Astrocyte (in vitro differentiated cells and primary cell): ENCODE measurements at regions not wholly inside any gene's neighbourhood (a gene's known extent, or its start where the extent isn't known, plus 50 kb on each side); places are given as distances from the start of the nearest gene placed in this dataset.

ENCODE experiments used
- DNase-seq: peaks from one replicate; pipeline ENCODE4 v3.0.0-alpha.2; 2010; ENCODE audit warnings: low read depth
- FAIRE-seq: peaks from 2 replicates; lab custom pipeline; 2011; peaks lifted over from hg19 to GRCh38; lab: Jason Lieb, UNC
- H2AFZ ChIP-seq: 2 replicates; pipeline ENCODE4 v1.6.0; 2012; ENCODE audit warnings: low read depth, low read length, inconsistent platforms
- H3K27ac ChIP-seq: 2 replicates; pipeline ENCODE4 v1.5.1; 2011; ENCODE audit warnings: low read depth, low read length, inconsistent platforms
- H3K27me3 ChIP-seq: 2 replicates; pipeline ENCODE4 v1.6.0; 2011; ENCODE audit warnings: low read length, inconsistent platforms; ENCODE audit not compliant: insufficient read depth
- H3K36me3 ChIP-seq: 2 replicates; pipeline ENCODE4 v1.5.1; 2011; ENCODE audit warnings: low read length, inconsistent platforms; ENCODE audit not compliant: insufficient read depth
- H3K4me1 ChIP-seq: 2 replicates; pipeline ENCODE4 v1.5.1; 2011; ENCODE audit warnings: low read length, inconsistent platforms; ENCODE audit not compliant: insufficient read depth
- H3K4me2 ChIP-seq: 2 replicates; pipeline ENCODE4 v1.6.0; 2012; ENCODE audit warnings: low read length, inconsistent platforms
- H3K4me3 ChIP-seq: 2 replicates; pipeline ENCODE4 v1.5.1; 2011; ENCODE audit warnings: low read depth, mild to moderate bottlenecking, low read length, inconsistent platforms; ENCODE audit not compliant: insufficient read depth
- H3K79me2 ChIP-seq: 2 replicates; pipeline ENCODE4 v1.6.0; 2012; ENCODE audit warnings: mild to moderate bottlenecking, low read length, inconsistent platforms; ENCODE audit not compliant: insufficient read depth
- H3K9ac ChIP-seq: 2 replicates; pipeline ENCODE4 v1.6.0; 2012; ENCODE audit warnings: mild to moderate bottlenecking, low read length, inconsistent platforms
- H3K9me3 ChIP-seq: 2 replicates; pipeline ENCODE4 v1.5.1; 2012; ENCODE audit warnings: low read depth, mild to moderate bottlenecking, low read length, inconsistent platforms; ENCODE audit not compliant: insufficient read depth
- H4K20me1 ChIP-seq: 2 replicates; pipeline ENCODE4 v1.6.0; 2012; ENCODE audit warnings: low read length, inconsistent platforms; ENCODE audit not compliant: insufficient read depth
- H3K27ac Mint-ChIP-seq: one replicate; pipeline ENCODE4 v1.8.0; 2021; ENCODE audit warnings: mild to moderate bottlenecking, mixed read lengths; ENCODE audit not compliant: unreplicated experiment
- H3K27me3 Mint-ChIP-seq: one replicate; pipeline ENCODE4 v1.8.0; 2021; ENCODE audit warnings: low read depth, mixed read lengths; ENCODE audit not compliant: unreplicated experiment
- H3K36me3 Mint-ChIP-seq: one replicate; pipeline ENCODE4 v1.8.0; 2021; ENCODE audit warnings: low read depth, mixed read lengths; ENCODE audit not compliant: unreplicated experiment
- H3K4me1 Mint-ChIP-seq: one replicate; pipeline ENCODE4 v1.8.0; 2021; ENCODE audit warnings: low read depth, mixed read lengths; ENCODE audit not compliant: unreplicated experiment
- H3K4me3 Mint-ChIP-seq: one replicate; pipeline ENCODE4 v1.8.0; 2021; ENCODE audit warnings: mild to moderate bottlenecking, moderate library complexity, mixed read lengths; ENCODE audit not compliant: unreplicated experiment
- H3K9me3 Mint-ChIP-seq: one replicate; pipeline ENCODE4 v1.8.0; 2021; ENCODE audit warnings: mild to moderate bottlenecking, mixed read lengths; ENCODE audit not compliant: unreplicated experiment
- EZH2 ChIP-seq: IDR thresholded peaks from 2 replicates; pipeline ENCODE4 v1.6.1; 2012; ENCODE audit warnings: mild to moderate bottlenecking, low read length, inconsistent platforms; ENCODE audit not compliant: insufficient read depth
- TF ChIP-seq, protein P1 (sequence below): IDR thresholded peaks from 2 replicates; pipeline ENCODE4 v1.5.1; 2011; ENCODE audit warnings: low read depth, mild to moderate bottlenecking, inconsistent platforms, low read length, moderate library complexity; ENCODE audit not compliant: insufficient read depth

DNA sequence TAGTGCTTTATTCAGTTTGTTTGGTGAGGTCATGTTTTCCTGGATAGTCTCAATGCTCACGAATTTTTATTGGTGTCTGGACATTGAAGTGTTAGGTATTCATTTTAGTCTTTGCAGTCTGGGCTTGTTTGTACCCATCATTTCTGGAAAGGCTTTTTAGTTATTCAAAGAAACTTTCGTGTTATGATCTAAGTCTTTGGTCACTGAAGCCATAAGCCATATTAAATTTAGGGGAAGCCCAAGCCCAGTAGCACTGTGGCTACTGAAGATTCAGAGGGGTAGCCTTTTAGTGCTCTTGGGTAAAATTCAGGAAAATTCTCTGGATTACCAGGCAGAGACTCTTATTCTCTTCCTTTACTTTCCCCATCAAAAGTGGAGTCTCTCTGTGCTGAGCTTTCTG lies 56.2 kb upstream of the PEX5L start:
- Histone ChIP-seq H3K36me3 (no peaks in the 10 kb centered on the region), H3K4me1 (no peaks in the 10 kb centered on the region), H3K9ac (no peak overlapping the region), H3K27me3 (no peaks in the 10 kb centered on the region), H2AFZ (no peak overlapping the region), H3K79me2 (no peaks in the 10 kb centered on the region), H3K27ac (no peak overlapping the region), H3K9me3 (no peaks in the 10 kb centered on the region), H4K20me1 (no peaks in the 10 kb centered on the region), H3K4me2 (no peak overlapping the region), H3K4me3 (no peak overlapping the region)
- Mint-ChIP-seq H3K4me1 (no peaks in the 10 kb centered on the region), H3K4me3 (no peak overlapping the region), H3K36me3 (no peaks in the 10 kb centered on the region), H3K27me3 (no peaks in the 10 kb centered on the region), H3K27ac (no peak overlapping the region), H3K9me3 (no peaks in the 10 kb centered on the region)
- no peak for TF ChIP-seq EZH2
- TF ChIP-seq, protein P1, sequence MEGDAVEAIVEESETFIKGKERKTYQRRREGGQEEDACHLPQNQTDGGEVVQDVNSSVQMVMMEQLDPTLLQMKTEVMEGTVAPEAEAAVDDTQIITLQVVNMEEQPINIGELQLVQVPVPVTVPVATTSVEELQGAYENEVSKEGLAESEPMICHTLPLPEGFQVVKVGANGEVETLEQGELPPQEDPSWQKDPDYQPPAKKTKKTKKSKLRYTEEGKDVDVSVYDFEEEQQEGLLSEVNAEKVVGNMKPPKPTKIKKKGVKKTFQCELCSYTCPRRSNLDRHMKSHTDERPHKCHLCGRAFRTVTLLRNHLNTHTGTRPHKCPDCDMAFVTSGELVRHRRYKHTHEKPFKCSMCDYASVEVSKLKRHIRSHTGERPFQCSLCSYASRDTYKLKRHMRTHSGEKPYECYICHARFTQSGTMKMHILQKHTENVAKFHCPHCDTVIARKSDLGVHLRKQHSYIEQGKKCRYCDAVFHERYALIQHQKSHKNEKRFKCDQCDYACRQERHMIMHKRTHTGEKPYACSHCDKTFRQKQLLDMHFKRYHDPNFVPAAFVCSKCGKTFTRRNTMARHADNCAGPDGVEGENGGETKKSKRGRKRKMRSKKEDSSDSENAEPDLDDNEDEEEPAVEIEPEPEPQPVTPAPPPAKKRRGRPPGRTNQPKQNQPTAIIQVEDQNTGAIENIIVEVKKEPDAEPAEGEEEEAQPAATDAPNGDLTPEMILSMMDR = no peak
- FAIRE-seq (no peak), DNase-seq (no peak)

GRCh38 chr3:180093535-180093934 lies 56.8 kb upstream of the PEX5L start:
- H3K4me3 Mint-ChIP-seq = no peak overlapping the region
- TF ChIP-seq, protein P1 = no peak
- no peak for TF ChIP-seq EZH2
- DNase-seq (no peak), FAIRE-seq (no peak)
- Histone ChIP-seq H3K4me1 (no peaks in the 10 kb centered on the region), H3K27ac (no peak overlapping the region), H4K20me1 (no peaks in the 10 kb centered on the region), H2AFZ (no peak overlapping the region), H3K36me3 (no peaks in the 10 kb centered on the region), H3K9ac (no peak overlapping the region), H3K9me3 (no peaks in the 10 kb centered on the region), H3K27me3 (no peaks in the 10 kb centered on the region), H3K4me2 (no peak overlapping the region), H3K79me2 (no peaks in the 10 kb centered on the region), H3K4me3 (no peak overlapping the region)
- no peaks in the 10 kb centered on the region for H3K4me1 Mint-ChIP-seq
- no peak overlapping the region for H3K27ac Mint-ChIP-seq
- H3K9me3 Mint-ChIP-seq = no peaks in the 10 kb centered on the region
- H3K27me3 Mint-ChIP-seq = no peaks in the 10 kb centered on the region
- H3K36me3 Mint-ChIP-seq = no peaks in the 10 kb centered on the region

DNA sequence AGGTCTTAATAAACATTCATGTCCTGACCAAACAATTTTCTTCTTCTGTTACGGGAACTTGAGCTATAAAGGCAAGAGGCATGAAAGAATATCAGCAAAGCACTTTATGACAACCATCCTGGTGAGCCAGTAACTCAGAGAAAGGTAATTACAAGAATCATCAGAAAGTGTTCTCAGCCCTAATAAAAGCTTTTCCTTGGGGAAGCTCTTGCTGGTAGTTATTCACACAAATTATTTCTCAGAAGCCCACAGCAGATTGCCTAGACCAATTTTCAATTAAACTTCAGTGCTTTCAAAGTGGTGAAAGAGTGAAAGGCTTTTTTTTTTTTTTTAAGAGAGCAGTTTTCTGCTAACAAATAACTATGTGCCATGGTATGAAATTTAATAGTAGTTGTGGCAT lies 60.9 kb upstream of the PEX5L start:
- no peaks in the 10 kb centered on the region for H3K36me3 Mint-ChIP-seq
- FAIRE-seq = no peak

More for the DNA sequence above, 60.9 kb upstream of the PEX5L start:
- DNase-seq = no peak
- H3K9me3 ChIP-seq = no peaks in the 10 kb centered on the region
- H3K9ac ChIP-seq = no peak overlapping the region
- H3K4me2 ChIP-seq = no peak overlapping the region
- no peaks in the 10 kb centered on the region for H3K79me2 ChIP-seq
- H2AFZ ChIP-seq = no peak overlapping the region
- H3K27ac ChIP-seq = no peak overlapping the region
- H3K27me3 ChIP-seq = no peaks in the 10 kb centered on the region
- no peak for TF ChIP-seq EZH2
- TF ChIP-seq, protein P1 = no peak
- H3K4me3 Mint-ChIP-seq = no peak overlapping the region
- no peak overlapping the region for H3K4me3 ChIP-seq
- no peaks in the 10 kb centered on the region for H3K4me1 Mint-ChIP-seq
- no peaks in the 10 kb centered on the region for H4K20me1 ChIP-seq
- no peaks in the 10 kb centered on the region for H3K27me3 Mint-ChIP-seq
- no peaks in the 10 kb centered on the region for H3K4me1 ChIP-seq
- no peaks in the 10 kb centered on the region for H3K9me3 Mint-ChIP-seq
- H3K27ac Mint-ChIP-seq = no peak overlapping the region
- H3K36me3 ChIP-seq = no peaks in the 10 kb centered on the region
